Astrocyte of the hippocampus (primary cell): ENCODE measurements at regions not wholly inside any gene's neighbourhood (a gene's known extent, or its start where the extent isn't known, plus 50 kb on each side); places are given as distances from the start of the nearest gene placed in this dataset.
"Not testable (repeated sequence)": the region's sequence is repeated elsewhere in the genome, so short reads cannot be mapped to it uniquely, and the experiment has no call there.

ENCODE experiments used
- DNase-seq: peaks from one replicate; pipeline ENCODE4 v3.0.0; 2011; ENCODE audit warnings: low read depth, low spot score

GRCh38 chr9:106751681-106752080 lies 111.3 kb upstream of the ZNF462 start:
- no peak for DNase-seq

DNA sequence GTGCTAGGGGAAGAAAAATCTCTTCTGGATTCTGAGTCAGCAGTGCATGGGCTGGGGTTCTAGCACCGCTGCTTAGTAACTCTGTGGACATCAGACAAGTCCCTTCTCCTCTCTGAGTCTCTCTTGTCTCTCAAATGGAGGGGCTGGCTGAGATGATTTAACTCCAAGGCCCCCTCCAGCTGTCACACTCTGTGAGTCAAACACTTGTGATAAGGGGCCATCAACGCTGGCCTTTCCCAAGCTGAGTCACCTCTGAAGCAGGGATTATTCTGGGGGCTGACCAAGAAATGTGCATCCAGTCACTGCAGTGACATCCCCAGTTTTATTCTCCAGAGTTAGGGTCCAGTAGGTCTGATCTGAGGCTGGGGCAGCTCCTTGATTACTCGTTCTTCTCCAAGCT lies 110.4 kb upstream of the ZNF462 start:
- DNase-seq, result peak; percentile 29

GRCh38 chr9:106753155-106753671 lies 109.8 kb upstream of the ZNF462 start:
- peak; percentile 15 for DNase-seq

DNA sequence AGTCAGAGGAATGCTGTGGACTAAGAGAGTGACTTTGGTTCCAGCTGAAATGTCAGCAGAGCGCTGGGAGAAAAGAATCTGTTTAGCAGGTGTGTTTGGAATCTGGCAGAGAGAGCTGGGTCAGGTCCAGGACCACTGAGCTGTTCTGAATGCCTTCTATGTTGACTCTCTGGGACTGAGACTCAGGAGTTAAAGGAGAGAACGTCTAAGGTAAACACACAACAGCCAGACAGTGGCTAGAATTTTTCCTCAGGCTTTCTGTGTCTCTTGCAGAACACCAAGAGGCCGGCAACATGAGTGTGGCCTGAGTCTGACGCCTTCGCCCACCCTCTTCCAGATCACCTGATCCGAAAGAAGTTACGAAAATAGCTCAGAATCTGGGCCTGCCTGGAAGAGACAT lies 107.2 kb upstream of the ZNF462 start:
- DNase-seq, result peak; percentile 57

DNA sequence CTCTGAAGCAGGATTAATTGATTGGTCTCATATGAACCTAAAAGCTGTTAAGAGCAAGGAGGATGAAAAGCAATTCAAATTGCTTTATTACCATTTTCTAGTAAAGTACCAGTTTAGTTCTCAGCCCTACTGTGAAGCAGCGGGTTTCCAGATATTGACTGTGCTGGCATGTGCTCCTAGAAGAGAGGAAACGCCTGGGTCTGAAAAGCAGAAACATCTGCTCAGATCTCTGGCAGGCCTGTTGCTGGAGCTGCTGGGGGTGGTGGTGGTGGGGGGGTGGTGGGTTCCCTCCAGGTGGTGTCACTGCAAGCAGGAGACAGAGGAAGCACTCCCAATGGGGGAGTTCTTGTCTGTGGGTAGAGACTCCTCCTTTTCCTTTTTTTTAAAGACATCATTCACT lies 105.5 kb upstream of the ZNF462 start:
- DNase-seq, result no peak

DNA sequence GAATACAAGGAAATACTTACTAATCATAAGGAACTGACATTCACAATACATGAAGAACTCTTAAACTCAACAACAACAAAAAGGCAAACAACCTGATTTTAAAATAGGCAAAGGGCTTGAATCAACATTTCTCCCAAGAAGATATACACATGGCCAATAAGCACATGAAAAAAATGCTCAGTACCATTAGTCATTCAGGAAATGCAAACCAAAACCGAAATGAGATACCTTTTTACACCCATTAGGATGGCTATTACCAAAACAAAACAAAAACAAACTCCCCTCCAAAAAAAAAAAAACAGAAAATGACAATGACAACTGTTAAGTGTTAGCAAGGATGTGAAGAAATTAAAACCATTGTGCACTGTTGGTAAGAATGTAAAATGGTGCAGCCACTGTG lies 104.1 kb upstream of the ZNF462 start:
- no peak for DNase-seq

DNA sequence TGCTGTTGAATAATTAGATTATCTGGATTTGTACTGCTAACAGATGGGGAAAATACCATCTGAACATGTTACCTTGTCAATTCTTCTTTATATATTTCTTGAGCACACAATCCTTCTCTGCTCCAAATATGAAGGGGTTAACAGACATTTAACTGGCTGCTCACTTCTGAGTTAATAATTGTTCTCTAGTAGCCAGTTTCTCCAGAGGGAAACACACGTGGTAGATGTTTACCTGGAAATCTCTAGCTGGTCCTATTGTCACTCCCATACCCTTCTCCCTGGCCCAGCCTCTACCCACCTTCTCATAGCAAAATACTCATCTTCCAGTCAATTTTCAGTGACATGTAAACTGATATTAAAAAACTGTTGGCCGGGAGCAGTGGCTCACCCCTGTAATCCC lies 101.5 kb upstream of the ZNF462 start:
- DNase-seq, result no peak

- DNase-seq, result no peak
Observed at GRCh38 chr9:106766616-106767015, 96.3 kb upstream of the ZNF462 start.

- no peak for DNase-seq
Observed at GRCh38 chr9:106769331-106769730, 93.6 kb upstream of the ZNF462 start.

- peak; percentile 23 for DNase-seq
Observed at GRCh38 chr9:106771608-106772007, 91.4 kb upstream of the ZNF462 start.

- DNase-seq, result no peak
Observed at GRCh38 chr9:106772523-106773290, 90.3 kb upstream of the ZNF462 start.

- DNase-seq, result no peak
Observed at GRCh38 chr9:106773750-106774149, 89.2 kb upstream of the ZNF462 start.

DNA sequence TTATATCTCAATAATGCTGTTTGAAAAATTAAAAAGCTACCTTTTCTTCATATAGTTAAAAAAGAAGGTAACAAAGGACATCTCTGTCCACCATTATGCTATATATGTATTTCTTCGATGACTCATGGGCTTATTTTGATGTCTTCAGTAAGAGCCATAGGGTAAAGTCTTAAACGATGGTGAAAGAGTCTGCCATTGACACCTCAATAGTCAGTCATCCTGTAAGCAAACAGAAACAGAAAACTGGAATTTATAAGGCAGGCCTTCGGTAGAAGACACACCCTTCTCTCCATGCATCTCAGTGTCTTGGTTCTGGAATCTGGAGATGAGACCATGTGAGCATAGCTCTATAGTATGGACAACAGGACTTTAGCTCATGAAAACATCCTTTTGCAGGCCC lies 87.0 kb upstream of the ZNF462 start:
- no peak for DNase-seq

GRCh38 chr9:106779796-106780195 lies 83.2 kb upstream of the ZNF462 start:
- DNase-seq, result no peak

DNA sequence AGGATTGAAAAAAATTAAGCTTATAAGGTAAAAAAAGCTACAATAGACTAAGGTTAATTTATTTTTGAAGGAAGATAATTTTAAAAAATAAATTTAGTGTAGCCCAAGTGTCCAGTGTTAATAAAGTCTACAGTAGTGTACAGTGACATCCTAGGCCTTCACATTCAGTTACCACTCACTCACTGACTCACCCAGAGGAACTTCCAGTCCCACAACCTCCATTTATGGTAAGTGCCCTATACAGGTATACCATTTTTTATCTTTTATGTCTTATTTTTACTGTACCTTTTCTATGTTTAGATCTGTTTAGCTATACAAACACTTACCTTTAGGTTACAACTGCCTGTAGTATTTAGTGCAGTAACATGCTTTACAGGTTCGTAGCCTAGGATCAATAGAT lies 79.8 kb upstream of the ZNF462 start:
- no peak for DNase-seq

GRCh38 chr9:106784076-106784475 lies 78.9 kb upstream of the ZNF462 start:
- peak; percentile 86 for DNase-seq

DNA sequence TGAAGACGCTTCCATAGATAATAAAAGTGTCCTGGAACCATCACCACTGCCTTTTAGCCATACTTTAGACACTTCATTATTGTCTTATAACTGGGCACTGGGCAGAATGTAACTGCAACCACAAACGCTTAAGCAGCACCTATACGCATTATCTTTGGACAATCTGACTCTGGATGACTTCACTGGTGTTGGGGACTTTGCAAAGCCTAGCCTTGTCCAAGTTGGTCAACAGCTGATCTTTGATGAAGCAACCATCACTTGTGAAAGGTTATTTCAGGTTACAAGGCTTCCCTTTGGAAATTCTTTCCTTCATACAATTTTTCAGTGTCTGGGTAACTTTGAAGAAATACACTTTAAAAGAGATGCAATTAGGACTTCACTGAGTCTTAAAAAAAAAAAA lies 77.8 kb upstream of the ZNF462 start:
- DNase-seq, result no peak

DNA sequence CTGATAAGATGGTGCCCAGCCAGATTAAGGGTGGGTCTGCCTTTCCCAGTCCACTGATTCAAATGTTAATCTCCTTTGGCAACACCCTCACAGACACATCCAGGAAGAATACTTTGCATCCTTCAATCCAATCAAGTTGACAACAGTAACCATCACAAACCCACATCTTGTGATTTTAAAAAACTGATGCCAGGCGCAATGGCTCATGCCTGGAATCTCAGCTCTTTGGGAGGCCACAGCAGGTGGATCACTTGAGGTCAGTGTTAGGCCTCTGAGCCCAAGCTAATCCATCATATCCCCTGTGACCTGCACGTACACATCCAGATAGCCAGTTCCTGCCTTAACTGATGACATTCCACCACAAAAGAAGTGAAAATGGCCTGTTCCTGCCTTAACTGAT lies 74.9 kb upstream of the ZNF462 start:
- not testable (repeated sequence) for DNase-seq

DNA sequence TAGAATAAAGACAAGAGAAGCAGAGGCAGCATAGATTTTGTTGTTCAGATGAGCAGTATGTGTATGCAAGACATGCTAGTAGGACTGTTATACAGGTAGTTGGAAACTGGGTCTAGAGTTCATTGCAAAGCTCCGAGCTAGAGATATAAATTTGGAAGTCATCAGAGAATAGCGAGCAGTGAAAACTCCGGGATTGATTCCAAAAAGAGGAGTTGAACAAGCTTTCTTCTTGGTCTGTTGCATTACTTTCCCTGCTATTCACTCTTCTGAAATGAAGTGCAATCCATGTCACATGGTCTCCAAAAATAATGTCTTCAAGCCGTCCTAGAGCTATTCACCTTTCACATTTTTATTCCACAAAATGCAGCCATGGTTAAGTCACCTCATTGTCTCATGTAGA lies 67.9 kb upstream of the ZNF462 start:
- no peak for DNase-seq

DNA sequence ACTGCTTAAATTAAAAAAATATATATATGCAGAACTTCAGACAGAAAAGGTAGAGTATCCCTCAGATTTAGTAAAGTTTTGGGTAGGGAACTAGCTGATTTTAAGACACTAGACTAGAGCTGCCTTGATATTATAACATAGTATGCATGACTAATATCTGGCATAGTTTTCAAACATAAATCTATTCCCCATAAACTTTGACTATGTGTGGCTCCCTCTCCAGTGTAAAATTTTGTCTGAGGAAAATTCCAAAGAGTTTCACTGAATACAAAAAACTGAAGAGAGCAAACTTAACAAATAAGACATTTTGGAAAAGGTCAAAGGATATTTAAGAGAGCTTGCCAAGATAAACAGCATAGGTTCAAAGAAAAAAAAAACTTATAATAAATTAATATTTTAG lies 66.2 kb upstream of the ZNF462 start:
- no peak for DNase-seq

DNA sequence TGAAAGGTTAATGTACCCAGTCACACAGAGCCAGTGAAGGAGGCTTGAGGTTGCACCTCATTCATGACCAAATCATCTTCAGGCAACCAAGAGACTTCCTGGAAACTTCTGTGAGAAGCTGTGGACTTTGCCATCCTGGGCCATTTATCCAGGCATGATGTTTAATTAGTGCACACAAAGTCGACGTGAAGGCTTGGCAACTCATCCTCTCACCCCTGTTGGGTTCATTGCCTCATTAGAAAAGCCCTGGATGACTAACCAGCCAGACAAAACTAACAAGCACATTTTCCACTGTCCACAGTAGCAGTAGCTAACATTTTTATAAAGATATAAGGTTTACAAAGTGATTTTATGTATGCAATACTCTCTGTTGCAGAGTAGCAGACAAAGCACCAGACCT lies 65.7 kb upstream of the ZNF462 start:
- DNase-seq, result peak; percentile 49

GRCh38 chr9:106798016-106798799 lies 64.8 kb upstream of the ZNF462 start:
- peak; percentile 15 for DNase-seq

GRCh38 chr9:106799152-106799551 lies 63.8 kb upstream of the ZNF462 start:
- peak; percentile 90 for DNase-seq
